T-helper 22 cell (primary cell): ENCODE measurements at regions not wholly inside any gene's neighbourhood (a gene's known extent, or its start where the extent isn't known, plus 50 kb on each side); places are given as distances from the start of the nearest gene placed in this dataset.

Experiments used
- DNase-seq: peaks from one replicate; pipeline ENCODE4 v3.0.0-alpha.2; 2020; ENCODE audit warnings: low read depth

DNA sequence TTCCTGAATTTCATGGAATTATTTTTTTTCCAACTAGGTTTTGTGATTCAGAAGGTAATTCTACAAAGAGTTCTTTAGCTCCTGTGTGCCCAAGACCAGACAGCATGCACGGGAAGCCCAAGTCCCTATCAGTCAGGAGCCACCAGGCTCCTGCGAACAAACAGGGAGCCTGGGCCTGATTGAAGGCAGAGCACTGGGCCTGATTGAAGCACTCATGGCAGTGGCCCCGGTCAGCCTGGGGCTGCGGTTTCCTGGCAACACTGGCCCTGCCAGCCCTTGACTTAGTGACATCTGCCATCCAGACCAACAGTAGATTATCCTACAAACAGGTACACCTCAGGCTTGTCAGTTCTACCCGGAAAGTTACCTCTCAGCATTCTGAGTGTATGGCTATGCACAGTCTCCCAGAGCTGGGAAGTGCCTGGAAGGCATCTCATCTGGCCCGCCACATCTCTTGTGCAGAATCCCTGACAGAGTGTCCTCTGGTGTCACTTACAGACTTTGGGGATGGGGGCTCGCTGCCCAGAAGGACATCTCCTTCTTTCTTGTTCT, 133.8 kb downstream of the VEGFA start:
- DNase-seq: no peak

- no peak for DNase-seq
Observed at GRCh38 chr6:43901733-43902230, 131.8 kb downstream of the VEGFA start.

DNA sequence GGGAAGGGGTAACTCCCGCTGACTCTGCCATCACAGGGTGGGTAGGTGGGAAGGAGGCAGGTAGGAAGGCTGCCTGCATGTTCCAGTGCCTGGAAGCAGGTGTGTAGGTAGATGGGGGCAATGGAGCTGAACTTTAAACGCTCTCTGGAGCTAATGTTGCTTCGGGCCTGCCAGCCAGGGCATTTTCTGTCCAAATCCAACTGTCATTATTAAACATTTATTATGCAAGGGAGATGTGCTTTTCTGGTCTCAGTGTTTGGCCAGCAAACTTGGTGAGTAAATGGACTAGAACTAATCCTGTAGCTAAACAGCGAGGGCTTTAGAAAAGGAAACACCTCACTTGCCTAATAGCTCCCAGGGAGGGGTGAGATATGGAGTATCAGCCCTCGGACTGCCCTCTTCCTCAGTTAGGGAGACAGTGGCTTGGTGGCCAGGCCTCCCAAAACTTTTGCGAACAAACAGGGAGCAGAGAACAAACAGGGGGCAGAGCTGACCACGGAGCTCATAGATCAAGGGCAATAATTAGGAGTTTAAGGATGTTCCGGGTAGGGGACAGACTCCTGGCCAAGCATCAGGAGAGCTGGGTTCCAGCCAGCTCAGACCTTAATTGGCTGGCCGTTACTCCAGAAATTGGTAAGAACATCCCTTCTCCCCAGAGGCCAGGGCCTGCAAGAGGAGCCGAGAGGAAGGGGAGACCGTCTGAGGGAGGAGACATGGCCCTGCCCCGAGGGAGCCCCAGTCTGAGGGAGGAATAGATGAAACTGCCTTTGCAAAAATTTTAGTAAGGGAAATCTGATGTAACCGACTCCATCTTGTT, 131.1 kb downstream of the VEGFA start:
- no peak for DNase-seq

DNA sequence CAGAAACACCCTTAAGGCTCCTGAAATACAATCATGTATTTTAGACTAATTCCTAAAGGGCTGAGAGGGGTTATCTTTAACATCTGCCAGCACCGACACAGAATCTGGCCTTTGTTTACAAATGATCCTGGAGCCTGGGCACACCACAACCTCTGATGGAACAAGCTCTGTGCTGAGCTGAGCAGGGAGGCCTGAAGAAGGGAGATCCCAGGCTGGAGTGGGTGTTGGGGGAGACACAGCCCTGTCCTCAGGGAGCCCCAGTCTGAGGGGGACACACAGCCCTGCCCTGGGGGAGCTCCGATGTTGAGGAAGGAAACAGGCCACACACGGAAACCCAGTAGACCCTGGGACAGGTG, 130.5 kb downstream of the VEGFA start:
- DNase-seq: no peak

GRCh38 chr6:43899830-43900229, 129.8 kb downstream of the VEGFA start:
- DNase-seq: no peak

GRCh38 chr6:43898358-43899131, 128.5 kb downstream of the VEGFA start:
- no peak for DNase-seq

DNA sequence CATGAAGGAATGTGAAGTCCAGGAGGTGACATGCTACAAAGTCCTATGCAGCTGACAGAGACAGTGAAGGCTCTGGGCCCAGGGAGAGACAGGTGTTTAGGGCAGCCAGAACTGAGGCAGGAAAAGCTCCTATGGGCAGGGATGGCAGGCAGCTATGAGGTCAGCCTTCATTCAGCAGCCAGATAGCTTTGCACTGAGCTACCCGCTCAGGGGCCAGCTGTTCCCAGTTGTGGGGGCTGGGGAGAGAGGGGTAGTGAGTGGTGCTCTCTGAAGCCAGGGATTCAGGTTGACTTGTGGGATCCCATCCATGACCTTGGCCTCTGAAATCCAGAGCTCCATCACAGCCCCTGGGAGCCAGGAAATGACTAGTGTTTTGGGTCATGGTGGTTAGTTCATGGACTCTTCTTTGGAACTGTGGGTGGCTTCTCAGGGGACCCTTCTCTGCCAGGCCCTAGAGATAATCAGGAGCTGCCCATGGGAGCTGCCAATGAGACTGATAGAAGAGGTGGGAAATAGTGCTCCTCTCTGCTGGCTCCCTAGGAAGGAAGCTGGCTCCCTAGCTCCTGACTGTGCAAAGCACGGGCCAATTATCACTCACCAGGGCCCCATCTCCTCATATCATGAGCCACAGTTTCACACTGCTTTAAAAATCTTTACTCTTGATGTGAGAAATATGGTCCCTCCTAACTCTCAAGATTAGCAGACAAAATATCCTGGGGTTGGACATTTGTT, 127.7 kb downstream of the VEGFA start:
- DNase-seq: no peak

DNA sequence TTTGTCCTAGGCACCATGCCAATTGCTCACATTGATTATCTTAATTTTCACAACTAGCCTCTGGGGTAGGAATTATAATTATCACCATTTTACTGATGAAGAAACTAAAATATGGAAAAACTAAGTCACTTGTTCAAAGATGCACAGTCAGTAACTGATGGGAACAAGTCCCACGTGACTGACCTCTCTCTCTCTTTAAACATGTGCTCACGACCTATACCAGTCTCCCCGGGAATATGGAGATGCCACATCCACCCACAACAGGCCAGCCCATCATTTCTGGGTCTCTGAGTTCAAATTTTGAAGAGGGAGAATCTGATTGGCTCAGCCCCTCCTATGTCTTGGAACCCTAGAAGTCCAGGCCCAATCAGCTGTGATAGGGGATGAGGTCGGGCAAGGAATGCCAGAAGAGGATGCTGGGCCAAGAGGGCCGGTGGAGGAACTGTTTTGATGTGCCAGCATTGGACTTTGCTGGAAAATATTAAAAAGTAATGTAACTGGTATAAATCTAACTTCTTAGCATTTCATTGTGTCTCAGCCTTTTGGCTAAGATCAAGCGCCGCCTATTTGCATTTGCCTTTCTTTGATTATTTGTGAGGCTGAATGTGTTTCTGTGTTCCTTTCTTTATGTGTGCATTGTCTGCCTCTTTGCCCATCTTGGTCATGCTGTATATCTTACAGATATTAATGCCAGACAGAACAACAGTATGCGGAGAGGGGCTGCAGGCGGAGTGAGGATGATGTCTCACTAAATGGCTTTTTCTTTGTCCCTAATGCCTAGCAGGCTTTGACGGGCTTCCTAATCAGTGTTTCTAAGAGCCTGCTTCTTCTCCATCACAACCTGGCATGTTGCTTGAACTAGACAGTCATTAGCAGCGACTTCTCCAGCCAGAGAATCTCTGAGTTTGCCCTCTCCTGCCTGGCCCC, 126.6 kb downstream of the VEGFA start:
- no peak for DNase-seq

DNA sequence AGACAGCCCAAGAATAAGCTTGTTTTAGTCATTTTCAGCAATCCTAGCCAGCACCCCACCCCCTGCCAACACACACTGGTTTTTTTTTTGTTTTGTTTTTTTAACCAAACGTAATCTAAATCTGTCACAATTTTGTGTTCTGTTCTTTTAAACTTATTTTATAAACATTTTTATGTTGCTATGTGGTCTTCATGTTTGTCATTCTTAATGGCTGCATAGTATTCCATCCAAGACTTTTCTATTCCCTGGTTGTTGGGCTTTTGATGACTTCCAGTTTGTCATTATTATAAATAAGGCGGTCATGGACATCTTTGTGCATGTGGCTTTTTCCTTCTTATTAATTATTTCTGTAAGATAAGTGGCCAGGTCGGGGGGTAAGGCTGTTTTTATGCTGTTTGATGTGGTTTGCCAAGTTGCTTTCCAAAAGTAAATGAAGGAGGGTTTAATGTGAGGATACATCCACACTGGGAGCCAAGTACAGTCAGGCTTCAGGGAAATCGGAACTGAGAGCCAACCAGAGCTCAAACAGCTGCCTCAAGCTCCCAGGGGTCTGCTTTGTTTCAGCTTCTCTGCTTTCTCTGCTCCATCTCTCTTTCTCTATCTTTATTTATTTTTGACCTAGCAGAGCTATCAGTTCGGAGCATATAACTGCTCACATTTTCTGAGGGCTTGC, 125.8 kb downstream of the VEGFA start:
- no peak for DNase-seq

GRCh38 chr6:43893073-43893472, 123.1 kb downstream of the VEGFA start:
- no peak for DNase-seq

DNA sequence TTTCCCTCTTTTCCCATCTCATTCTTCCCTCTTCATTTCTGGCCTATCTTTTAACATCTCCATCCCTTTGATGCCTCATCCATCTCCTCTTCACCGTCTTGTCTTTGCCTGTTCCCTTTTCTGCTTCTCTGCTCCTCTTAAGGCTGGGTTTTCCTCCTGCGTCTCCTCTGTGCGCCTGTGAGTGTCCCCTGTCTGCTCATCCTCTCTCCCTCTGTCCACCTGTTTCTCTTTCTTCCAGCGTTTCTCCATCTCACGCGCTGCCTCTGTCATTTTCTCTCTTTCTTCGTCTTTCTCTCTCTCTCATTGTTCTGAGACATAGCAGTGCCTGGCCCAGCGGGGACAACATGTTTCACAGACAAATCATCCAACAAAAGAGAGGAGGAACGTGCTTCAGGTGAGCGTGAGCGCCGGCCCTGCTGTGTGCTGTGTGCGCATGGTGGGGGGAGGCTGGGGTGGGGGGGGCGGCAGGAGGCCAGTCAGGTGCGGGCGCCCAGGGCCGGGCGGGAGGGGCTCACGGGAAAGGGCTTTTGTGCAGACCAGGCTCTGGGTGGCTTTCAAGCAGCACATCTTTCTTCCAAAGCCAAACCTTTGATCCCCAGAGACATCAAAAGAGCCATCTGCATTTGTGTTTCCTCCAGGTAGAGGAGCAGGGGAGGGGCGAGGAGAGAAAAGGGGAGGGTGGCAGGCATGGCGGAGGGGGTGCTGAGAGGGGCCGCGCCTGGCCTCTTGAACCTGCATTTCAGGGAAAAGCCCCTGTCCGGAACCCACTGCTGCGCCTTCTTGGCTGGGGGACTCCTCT, 121.3 kb downstream of the VEGFA start:
- DNase-seq: no peak

GRCh38 chr6:43890197-43891062, 120.4 kb downstream of the VEGFA start:
- no peak for DNase-seq

GRCh38 chr6:43887906-43888683, 118.1 kb downstream of the VEGFA start:
- DNase-seq: no peak

- DNase-seq: no peak
Observed at GRCh38 chr6:43887340-43887858, 117.4 kb downstream of the VEGFA start.

DNA sequence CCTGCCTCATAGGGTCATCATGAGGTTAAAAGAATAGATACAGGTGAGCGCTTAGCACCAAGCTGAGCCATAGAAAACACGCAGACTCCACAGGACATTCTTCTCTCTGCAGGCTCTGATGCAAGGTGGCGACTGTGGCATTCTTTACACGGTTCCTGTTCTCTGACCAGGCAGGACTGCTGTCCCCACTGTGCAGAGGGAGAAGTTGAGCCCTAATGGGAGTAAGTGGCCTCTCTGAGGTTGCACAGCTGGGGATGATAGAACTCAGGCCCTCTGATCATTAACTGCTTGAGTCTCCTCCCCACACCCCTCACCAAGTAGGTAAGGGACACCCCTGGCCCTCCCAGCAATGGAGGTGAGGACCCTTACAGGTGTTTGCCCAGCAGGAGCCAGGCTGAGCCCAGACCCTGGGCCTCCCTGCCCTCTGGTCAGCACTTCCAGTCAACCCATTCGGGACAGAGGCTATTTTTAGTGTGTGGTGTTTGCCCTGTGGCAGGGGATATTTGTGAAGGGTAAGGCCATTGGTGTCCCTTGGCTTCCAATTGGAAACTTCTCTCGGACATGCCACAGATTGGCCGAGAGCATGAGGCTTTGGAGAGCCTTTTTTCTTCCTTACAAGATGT, 116.8 kb downstream of the VEGFA start:
- no peak for DNase-seq

- no peak for DNase-seq
Observed at GRCh38 chr6:43886067-43886461, 116.1 kb downstream of the VEGFA start.

GRCh38 chr6:43885399-43886066, 115.5 kb downstream of the VEGFA start:
- no peak for DNase-seq
